Peyer's patch (tissue), 4 donors: ENCODE measurements at regions not wholly inside any gene's neighbourhood (a gene's known extent, or its start where the extent isn't known, plus 50 kb on each side); places are given as distances from the start of the nearest gene placed in this dataset.
"Not testable (repeated sequence)": the region's sequence is repeated elsewhere in the genome, so short reads cannot be mapped to it uniquely, and the experiment has no call there.

Experiments
- DNase-seq, 3 donors: peaks; one replicate each; pipeline ENCODE4 v3.0.0-alpha.2; 2017 to 2019
- H3K27ac ChIP-seq, 4 donors: fragments of 200-600 bp; sonication (generic); one replicate each; pipeline ENCODE4 v1.5.1; 2016 to 2019
- H3K27me3 ChIP-seq, 2 donors: fragments of 200-600 bp; sonication (generic); one replicate each; pipeline ENCODE4 v1.5.1; 2019
- H3K36me3 ChIP-seq, 3 donors: fragments of 200-600 bp; sonication (generic); one replicate each; pipeline ENCODE4 v1.5.1; 2016 to 2019
- H3K4me1 ChIP-seq, 4 donors: fragments of 200-600 bp; sonication (generic); one replicate each; pipeline ENCODE4 v1.5.1; 2016 to 2019
- H3K4me3 ChIP-seq, 4 donors: fragments of 200-600 bp; sonication (generic); 1 replicate in 3 of 4; 2 replicates in 1 of 4; pipeline ENCODE4 v1.5.1; 2016 to 2019; ENCODE audit warnings: mild to moderate bottlenecking in 1 of 4
- H3K9me3 ChIP-seq, 4 donors: fragments of 200-600 bp; sonication (generic); one replicate each; pipeline ENCODE4 v1.5.1; 2016 to 2019; ENCODE audit warnings: mild to moderate bottlenecking in 1 of 4
- CTCF ChIP-seq, 6 experiments: fragments of 450-650 bp in 4 of 6; fragments of 200-600 bp in 2 of 6; sonication (generic) in 1 of 6; IDR thresholded peaks; one replicate each; pipeline ENCODE4 v1.5.1; 2017 to 2019; ENCODE audit warnings: antibody characterized with exemption in 6 of 6, mild to moderate bottlenecking in 3 of 6, moderate library complexity in 1 of 6
- POLR2A ChIP-seq, 2 donors: fragments of 450-650 bp; IDR thresholded peaks; one replicate each; pipeline ENCODE4 v1.5.1; 2017; ENCODE audit warnings: antibody characterized with exemption in 2 of 2, mild to moderate bottlenecking in 2 of 2, moderate library complexity in 2 of 2

- no peak for DNase-seq
- no peak for TF ChIP-seq CTCF (IDR thresholded peaks at IDR 0.05)
- TF ChIP-seq POLR2A (IDR thresholded peaks at IDR 0.05): no peak
- Histone ChIP-seq H3K4me3 (no peak overlapping the region), H3K27me3 (no peaks in the 10 kb centered on the region), H3K9me3 (no peaks in the 10 kb centered on the region), H3K4me1 (no peaks in the 10 kb centered on the region), H3K36me3 (no peaks in the 10 kb centered on the region), H3K27ac (no peak overlapping the region)
Observed at GRCh38 chr18:27311114-27311513, 126.0 kb upstream of the CHST9 start.

- H3K27ac ChIP-seq: no peak overlapping the region
- H3K27me3 ChIP-seq: no peaks in the 10 kb centered on the region
- H3K36me3 ChIP-seq: peaks cover 0 to 3% (median 0%) of the 10 kb centered on the region in 3 donors
- no peak overlapping the region for H3K4me3 ChIP-seq
- H3K9me3 ChIP-seq: no peaks in the 10 kb centered on the region
- TF ChIP-seq CTCF (IDR thresholded peaks at IDR 0.05): no peak
- no peak for TF ChIP-seq POLR2A (IDR thresholded peaks at IDR 0.05)
- H3K4me1 ChIP-seq: no peaks in the 10 kb centered on the region
- no peak for DNase-seq
Observed at GRCh38 chr18:27301615-27302378, 116.7 kb upstream of the CHST9 start.

DNA sequence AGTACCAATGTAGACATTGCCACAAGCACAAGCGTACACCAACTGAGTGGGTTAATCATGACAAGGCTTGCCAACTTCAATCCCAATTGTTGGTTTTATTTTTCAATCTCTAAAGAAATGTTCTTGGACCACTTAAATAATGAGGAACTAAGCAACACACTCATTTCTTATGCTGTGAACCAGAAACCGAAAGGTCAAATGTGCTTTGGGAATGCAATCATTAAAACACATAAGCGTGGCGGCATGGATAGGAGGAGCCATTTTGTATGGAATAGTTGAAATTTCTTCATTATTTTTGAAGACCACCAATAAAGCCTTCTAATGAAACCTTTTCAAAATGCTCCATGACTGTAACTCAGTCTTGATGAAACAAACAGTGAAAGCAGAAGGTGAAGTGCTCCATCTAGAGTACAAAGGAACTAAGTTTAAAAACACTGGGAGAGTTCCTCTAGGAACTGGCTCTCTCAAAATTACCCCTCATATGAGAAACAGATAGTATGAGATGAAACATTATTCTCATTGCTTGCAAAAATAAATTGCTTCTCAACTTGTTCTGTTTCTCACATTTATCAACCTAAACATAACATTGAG, 113.2 kb upstream of the CHST9 start:
- Histone ChIP-seq H3K9me3 (no peaks in the 10 kb centered on the region), H3K4me1 (no peaks in the 10 kb centered on the region), H3K27me3 (no peaks in the 10 kb centered on the region), H3K4me3 (no peak overlapping the region), H3K36me3 (no peaks in the 10 kb centered on the region), H3K27ac (no peak overlapping the region)
- TF ChIP-seq POLR2A (IDR thresholded peaks at IDR 0.05): no peak
- TF ChIP-seq CTCF (IDR thresholded peaks at IDR 0.05): peak in 3 of 6 experiments; percentile 37 to 55 (median 42)
- DNase-seq: no peak

DNA sequence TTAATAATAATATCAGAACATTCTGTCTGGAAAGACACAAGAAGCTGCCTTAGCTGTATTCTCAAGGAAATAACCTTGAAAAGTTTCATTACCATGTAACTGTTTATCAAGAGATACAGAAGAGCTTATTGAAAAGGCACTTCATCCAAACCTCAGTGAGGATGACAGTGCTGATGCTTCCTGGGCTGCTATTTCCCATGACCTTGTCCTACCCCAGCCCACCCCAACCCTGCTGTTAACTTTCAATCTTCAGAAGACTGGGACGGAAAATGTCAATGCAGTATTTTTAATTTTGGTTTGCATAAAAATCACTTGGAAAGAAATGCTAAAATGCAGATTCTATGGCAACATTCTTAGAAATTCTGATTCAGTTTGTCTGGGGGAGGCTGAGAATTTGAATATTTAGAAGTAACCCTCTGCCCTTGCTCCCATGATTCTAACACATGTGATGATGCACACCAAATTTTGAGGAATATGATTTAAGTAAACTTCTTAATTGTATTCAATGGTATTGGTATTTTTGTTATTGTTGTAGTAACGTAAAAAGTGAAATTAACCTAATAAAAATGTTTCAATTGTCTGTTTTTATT, 101.0 kb upstream of the CHST9 start:
- H3K36me3 ChIP-seq, H3K27ac ChIP-seq, H3K4me3 ChIP-seq, H3K9me3 ChIP-seq, DNase-seq, H3K4me1 ChIP-seq, H3K27me3 ChIP-seq: not testable (repeated sequence)

GRCh38 chr18:27278131-27278530, 93.0 kb upstream of the CHST9 start:
- H3K36me3 ChIP-seq: no peaks in the 10 kb centered on the region
- no peaks in the 10 kb centered on the region for H3K9me3 ChIP-seq
- TF ChIP-seq CTCF (IDR thresholded peaks at IDR 0.05) (no peak), POLR2A (IDR thresholded peaks at IDR 0.05) (no peak)

DNA sequence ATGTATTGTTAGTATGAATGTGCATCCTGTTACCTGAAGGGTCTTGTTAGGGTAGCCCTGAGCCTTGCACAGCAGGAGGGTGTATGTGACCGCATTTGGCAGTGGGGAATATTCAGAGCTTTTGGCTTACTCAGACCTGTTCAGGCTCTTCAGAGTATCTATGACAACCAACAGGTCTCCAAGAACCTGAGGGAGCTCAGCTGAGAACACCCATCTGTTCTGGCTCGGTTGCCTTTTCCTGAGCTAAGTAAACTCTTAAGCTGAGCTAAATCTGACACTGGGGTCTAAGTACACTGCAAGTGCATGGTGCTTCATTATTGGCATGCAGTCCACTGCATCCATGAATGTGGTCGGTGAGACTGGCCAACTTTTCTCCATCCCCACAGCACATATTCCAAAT, 92.4 kb upstream of the CHST9 start:
- no peak for DNase-seq
- H3K27ac ChIP-seq: no peak overlapping the region
- TF ChIP-seq CTCF (IDR thresholded peaks at IDR 0.05): no peak
- TF ChIP-seq POLR2A (IDR thresholded peaks at IDR 0.05): no peak
- no peaks in the 10 kb centered on the region for H3K9me3 ChIP-seq
- no peak overlapping the region for H3K4me3 ChIP-seq
- H3K4me1 ChIP-seq: no peaks in the 10 kb centered on the region
- no peaks in the 10 kb centered on the region for H3K36me3 ChIP-seq
- no peaks in the 10 kb centered on the region for H3K27me3 ChIP-seq

More at GRCh38 chr18:27278131-27278530, 93.0 kb upstream of the CHST9 start:
- H3K27ac ChIP-seq: no peak overlapping the region
- no peak overlapping the region for H3K4me3 ChIP-seq
- no peaks in the 10 kb centered on the region for H3K4me1 ChIP-seq
- no peak for DNase-seq
- H3K27me3 ChIP-seq: no peaks in the 10 kb centered on the region
